Liver (tissue), 8 donors: ENCODE measurements at regions not wholly inside any gene's neighbourhood (a gene's known extent, or its start where the extent isn't known, plus 50 kb on each side); places are given as distances from the start of the nearest gene placed in this dataset.

Experiments
- DNase-seq: peaks from one replicate; pipeline ENCODE4 v3.0.0-alpha.2; 2017; ENCODE audit warnings: low spot score
- H3K27ac ChIP-seq, 2 donors: one replicate each; pipeline ENCODE4 v1.7.0; 2013; ENCODE audit warnings: inconsistent platforms in 2 of 2, low read length in 2 of 2, control low read depth in 1 of 2, low read depth in 1 of 2, mild to moderate bottlenecking in 1 of 2
- H3K27me3 ChIP-seq, 4 donors: one replicate each; pipeline versions ENCODE4 v1.6.1 to v1.7.0; 2013; ENCODE audit warnings: low read length in 3 of 4, inconsistent platforms in 1 of 4, mild to moderate bottlenecking in 1 of 4, moderate library complexity in 1 of 4; ENCODE audit not compliant: control insufficient read depth in 4 of 4, insufficient read depth in 4 of 4
- H3K36me3 ChIP-seq, 4 donors: one replicate each; pipeline versions ENCODE4 v1.6.1 to v1.7.0; 2013; ENCODE audit warnings: low read length in 3 of 4, mild to moderate bottlenecking in 3 of 4, low read depth in 1 of 4, moderate library complexity in 1 of 4; ENCODE audit not compliant: control insufficient read depth in 4 of 4, insufficient read depth in 3 of 4
- H3K4me1 ChIP-seq, 4 donors: one replicate each; pipeline versions ENCODE4 v1.6.1 to v1.7.0; 2013; ENCODE audit warnings: low read length in 3 of 4, mild to moderate bottlenecking in 3 of 4, moderate library complexity in 1 of 4; ENCODE audit not compliant: control insufficient read depth in 4 of 4, insufficient read depth in 4 of 4
- H3K4me3 ChIP-seq, 3 donors: one replicate each; pipeline versions ENCODE4 v1.6.1 to v1.7.0; 2013; ENCODE audit warnings: low read length in 3 of 3, control low read depth in 1 of 3, low read depth in 1 of 3, mild to moderate bottlenecking in 1 of 3
- H3K9ac ChIP-seq, 2 donors: one replicate each; pipeline ENCODE4 v1.7.0; 2013; ENCODE audit warnings: low read length in 2 of 2, mild to moderate bottlenecking in 2 of 2, moderate library complexity in 2 of 2, control low read depth in 1 of 2, low read depth in 1 of 2
- H3K9me3 ChIP-seq, 4 donors: one replicate each; pipeline versions ENCODE4 v1.6.1 to v1.7.0; 2013; ENCODE audit warnings: low read length in 3 of 4; ENCODE audit not compliant: control insufficient read depth in 4 of 4
- ATF3 ChIP-seq: IDR thresholded peaks from 2 replicates; pipeline ENCODE4 v1.6.1; 2016; ENCODE audit warnings: antibody characterized with exemption
- EGR1 ChIP-seq, 2 donors: IDR thresholded peaks; 2 replicates each; pipeline ENCODE4 v1.6.1; 2016 to 2018; ENCODE audit warnings: antibody characterized with exemption in 2 of 2, low read depth in 2 of 2
- FOXA1 ChIP-seq: IDR thresholded peaks from 2 replicates; pipeline ENCODE4 v1.6.1; 2016; ENCODE audit warnings: antibody characterized with exemption
- FOXA2 ChIP-seq: IDR thresholded peaks from 2 replicates; pipeline ENCODE4 v1.6.1; 2016; ENCODE audit warnings: antibody characterized with exemption
- GABPA ChIP-seq, 2 donors: IDR thresholded peaks in 1 of 2; conservative IDR thresholded peaks in 1 of 2; 2 replicates each; pipeline ENCODE4 v1.6.1; 2016; ENCODE audit warnings: antibody characterized with exemption in 2 of 2, mild to moderate bottlenecking in 1 of 2, moderate library complexity in 1 of 2
- HNF4A ChIP-seq, 2 donors: conservative IDR thresholded peaks; 2 replicates each; pipeline ENCODE4 v1.6.1; 2016; ENCODE audit warnings: antibody characterized with exemption in 2 of 2, mild to moderate bottlenecking in 2 of 2
- HNF4G ChIP-seq: IDR thresholded peaks from 2 replicates; pipeline ENCODE4 v1.6.1; 2016; ENCODE audit warnings: antibody characterized with exemption
- JUND ChIP-seq, 2 donors: IDR thresholded peaks; 2 replicates each; pipeline ENCODE4 v1.6.1; 2016; ENCODE audit warnings: antibody characterized with exemption in 2 of 2
- MAX ChIP-seq: IDR thresholded peaks from 2 replicates; pipeline ENCODE4 v1.6.1; 2016; ENCODE audit warnings: antibody characterized with exemption
- NR2F2 ChIP-seq: IDR thresholded peaks from 2 replicates; pipeline ENCODE4 v1.6.1; 2016; ENCODE audit warnings: antibody characterized with exemption
- RAD21 ChIP-seq, 2 donors: IDR thresholded peaks; 2 replicates each; pipeline ENCODE4 v1.6.1; 2016; ENCODE audit warnings: antibody characterized with exemption in 2 of 2, mild to moderate bottlenecking in 2 of 2
- REST ChIP-seq: IDR thresholded peaks from 2 replicates; pipeline ENCODE4 v1.6.1; 2016; ENCODE audit warnings: antibody characterized with exemption, mild to moderate bottlenecking
- RXRA ChIP-seq, 2 donors: IDR thresholded peaks; 2 replicates each; pipeline ENCODE4 v1.6.1; 2017 to 2018; ENCODE audit warnings: antibody characterized with exemption in 2 of 2, mild to moderate bottlenecking in 1 of 2
- SP1 ChIP-seq: IDR thresholded peaks from 2 replicates; pipeline ENCODE4 v1.6.1; 2018; ENCODE audit warnings: antibody characterized with exemption, mild to moderate bottlenecking
- TAF1 ChIP-seq: conservative IDR thresholded peaks from 2 replicates; pipeline ENCODE4 v1.6.1; 2016; ENCODE audit warnings: antibody characterized with exemption, mild to moderate bottlenecking
- YY1 ChIP-seq: IDR thresholded peaks from 2 replicates; pipeline ENCODE4 v1.6.1; 2016; ENCODE audit warnings: antibody characterized with exemption, mild to moderate bottlenecking
- WGBS: extraction: QIAGEN DNeasy Blood & Tissue Kit; methylation state at CpG from one replicate; pipeline ENCODE4 v1.1.7; 2013; 5-methylcytosine and 5-hydroxymethylcytosine counted together
- TF ChIP-seq, protein P1 (sequence below): IDR thresholded peaks from 2 replicates; pipeline ENCODE4 v1.6.1; 2016; ENCODE audit warnings: antibody characterized with exemption
- TF ChIP-seq, protein P2 (sequence below): fragments of 150-350 bp; IDR thresholded peaks from 2 replicates; pipeline ENCODE4 v1.5.1; 2017; ENCODE audit warnings: improper control_type of control experiment, low read depth, low read length; ENCODE audit not compliant: missing input control
- donor health status: healthy.
- donor health status: healthy.
- donor health status: healthy.
- donor health status: healthy.
- donor health status: healthy.

GRCh38 chr16:6193718-6194117, 1096.1 kb upstream of the EEF2KMT start:
- H3K27me3 ChIP-seq = no peaks in the 10 kb centered on the region
- no peaks in the 10 kb centered on the region for H3K36me3 ChIP-seq
- TF ChIP-seq REST (peak; percentile 97), FOXA1 (no peak), EGR1 (IDR thresholded peaks at IDR 0.05; ENCODE audit: low read depth in 2 of 2) (no peak), HNF4G (no peak)
- DNase-seq = no peak
- H3K27ac ChIP-seq = no peak overlapping the region
- WGBS = 15% methylated on average over 3 of the region's 3 CpGs
- no peaks in the 10 kb centered on the region for H3K4me1 ChIP-seq
- peaks cover 0 to 2% (median 0%) of the 10 kb centered on the region in 4 donors for H3K9me3 ChIP-seq
- H3K9ac ChIP-seq = no peak overlapping the region
- no peak overlapping the region for H3K4me3 ChIP-seq

GRCh38 chr16:6192984-6193383, 1095.4 kb upstream of the EEF2KMT start:
- Histone ChIP-seq H3K9ac (no peak overlapping the region), H3K4me3 (no peak overlapping the region), H3K27me3 (no peaks in the 10 kb centered on the region), H3K27ac (no peak overlapping the region), H3K36me3 (no peaks in the 10 kb centered on the region), H3K9me3 (peaks cover 0 to 2% (median 0%) of the 10 kb centered on the region in 4 donors), H3K4me1 (no peaks in the 10 kb centered on the region)
- TF ChIP-seq RAD21 (IDR thresholded peaks at IDR 0.05) (no peak), HNF4G (no peak), ATF3 (no peak), JUND (IDR thresholded peaks at IDR 0.05) (no peak), SP1 (no peak), REST (no peak), MAX (no peak), RXRA (IDR thresholded peaks at IDR 0.05) (no peak), EGR1 (IDR thresholded peaks at IDR 0.05; ENCODE audit: low read depth in 2 of 2) (no peak), GABPA (IDR thresholded peaks at IDR 0.05 in 1 of 2, conservative IDR thresholded peaks at IDR 0.05 in 1 of 2) (no peak), FOXA1 (no peak), NR2F2 (no peak), YY1 (no peak), TAF1 (no peak), FOXA2 (no peak), HNF4A (conservative IDR thresholded peaks at IDR 0.05) (no peak)
- TF ChIP-seq, protein P1, sequence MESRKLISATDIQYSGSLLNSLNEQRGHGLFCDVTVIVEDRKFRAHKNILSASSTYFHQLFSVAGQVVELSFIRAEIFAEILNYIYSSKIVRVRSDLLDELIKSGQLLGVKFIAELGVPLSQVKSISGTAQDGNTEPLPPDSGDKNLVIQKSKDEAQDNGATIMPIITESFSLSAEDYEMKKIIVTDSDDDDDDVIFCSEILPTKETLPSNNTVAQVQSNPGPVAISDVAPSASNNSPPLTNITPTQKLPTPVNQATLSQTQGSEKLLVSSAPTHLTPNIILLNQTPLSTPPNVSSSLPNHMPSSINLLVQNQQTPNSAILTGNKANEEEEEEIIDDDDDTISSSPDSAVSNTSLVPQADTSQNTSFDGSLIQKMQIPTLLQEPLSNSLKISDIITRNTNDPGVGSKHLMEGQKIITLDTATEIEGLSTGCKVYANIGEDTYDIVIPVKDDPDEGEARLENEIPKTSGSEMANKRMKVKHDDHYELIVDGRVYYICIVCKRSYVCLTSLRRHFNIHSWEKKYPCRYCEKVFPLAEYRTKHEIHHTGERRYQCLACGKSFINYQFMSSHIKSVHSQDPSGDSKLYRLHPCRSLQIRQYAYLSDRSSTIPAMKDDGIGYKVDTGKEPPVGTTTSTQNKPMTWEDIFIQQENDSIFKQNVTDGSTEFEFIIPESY = no peak
- TF ChIP-seq, protein P2, sequence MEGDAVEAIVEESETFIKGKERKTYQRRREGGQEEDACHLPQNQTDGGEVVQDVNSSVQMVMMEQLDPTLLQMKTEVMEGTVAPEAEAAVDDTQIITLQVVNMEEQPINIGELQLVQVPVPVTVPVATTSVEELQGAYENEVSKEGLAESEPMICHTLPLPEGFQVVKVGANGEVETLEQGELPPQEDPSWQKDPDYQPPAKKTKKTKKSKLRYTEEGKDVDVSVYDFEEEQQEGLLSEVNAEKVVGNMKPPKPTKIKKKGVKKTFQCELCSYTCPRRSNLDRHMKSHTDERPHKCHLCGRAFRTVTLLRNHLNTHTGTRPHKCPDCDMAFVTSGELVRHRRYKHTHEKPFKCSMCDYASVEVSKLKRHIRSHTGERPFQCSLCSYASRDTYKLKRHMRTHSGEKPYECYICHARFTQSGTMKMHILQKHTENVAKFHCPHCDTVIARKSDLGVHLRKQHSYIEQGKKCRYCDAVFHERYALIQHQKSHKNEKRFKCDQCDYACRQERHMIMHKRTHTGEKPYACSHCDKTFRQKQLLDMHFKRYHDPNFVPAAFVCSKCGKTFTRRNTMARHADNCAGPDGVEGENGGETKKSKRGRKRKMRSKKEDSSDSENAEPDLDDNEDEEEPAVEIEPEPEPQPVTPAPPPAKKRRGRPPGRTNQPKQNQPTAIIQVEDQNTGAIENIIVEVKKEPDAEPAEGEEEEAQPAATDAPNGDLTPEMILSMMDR = no peak
- WGBS = 70% methylated on average over 5 of the region's 5 CpGs
- no peak for DNase-seq
